Naive B cell (primary cell): ENCODE measurements at regions not wholly inside any gene's neighbourhood (a gene's known extent, or its start where the extent isn't known, plus 50 kb on each side); places are given as distances from the start of the nearest gene placed in this dataset.

Experiments used
- ATAC-seq, 2 donors: fragments of 150-1000 bp; cut with Tn5 transposase; 2 replicates each; pipeline ENCODE4 v1.10.0; 2021; ENCODE audit warnings: low read depth in 2 of 2, mild to moderate bottlenecking in 2 of 2, moderate library complexity in 2 of 2
- DNase-seq: peaks from one replicate; pipeline ENCODE4 v3.0.0; 2022
- H3K27ac Mint-ChIP-seq, 6 donors: one replicate each; pipeline ENCODE4 v1.8.0; 2020 to 2022; ENCODE audit warnings: mild to moderate bottlenecking in 6 of 6, mixed read lengths in 6 of 6, moderate library complexity in 5 of 6, inconsistent platforms in 2 of 6
- H3K27me3 Mint-ChIP-seq, 3 donors: one replicate each; pipeline ENCODE4 v1.8.0; 2021 to 2022; ENCODE audit warnings: mixed read lengths in 3 of 3, mild to moderate bottlenecking in 1 of 3
- H3K36me3 Mint-ChIP-seq, 2 donors: one replicate each; pipeline ENCODE4 v1.8.0; 2020 to 2022; ENCODE audit warnings: mixed read lengths in 2 of 2, inconsistent platforms in 1 of 2, mild to moderate bottlenecking in 1 of 2
- H3K4me1 Mint-ChIP-seq, 3 donors: one replicate each; pipeline ENCODE4 v1.8.0; 2020 to 2022; ENCODE audit warnings: mixed read lengths in 3 of 3, inconsistent platforms in 1 of 3, mild to moderate bottlenecking in 1 of 3, moderate library complexity in 1 of 3
- H3K4me3 Mint-ChIP-seq, 8 donors: one replicate each; pipeline ENCODE4 v1.8.0; 2020 to 2022; ENCODE audit warnings: mild to moderate bottlenecking in 8 of 8, mixed read lengths in 8 of 8, moderate library complexity in 8 of 8, inconsistent platforms in 2 of 8
- H3K9me3 Mint-ChIP-seq, 7 donors: one replicate each; pipeline ENCODE4 v1.8.0; 2020 to 2022; ENCODE audit warnings: mixed read lengths in 7 of 7, mild to moderate bottlenecking in 5 of 7, inconsistent platforms in 2 of 7, moderate library complexity in 1 of 7

DNA sequence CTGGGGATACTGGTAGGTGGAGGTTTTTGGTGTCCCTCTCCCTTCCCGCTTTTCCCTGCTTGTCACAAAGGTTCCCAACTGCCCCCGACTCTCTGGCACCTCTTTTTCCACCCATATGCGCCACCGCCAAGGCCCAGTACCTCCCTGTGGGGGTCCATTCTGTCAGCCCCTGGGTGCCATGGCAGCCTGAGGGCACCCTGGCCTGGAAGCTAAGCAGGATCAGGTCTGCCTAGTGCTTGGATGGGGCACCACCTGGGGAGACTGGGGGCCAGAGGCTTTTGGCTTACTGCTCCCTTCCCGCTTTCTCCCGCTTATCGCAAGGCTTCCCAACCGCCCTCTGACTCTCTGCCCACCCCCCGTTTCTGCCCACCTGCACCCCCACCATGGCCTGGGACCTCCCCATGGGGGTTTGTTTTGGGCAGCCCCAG lies 2286.4 kb downstream of the TP53TG3F start:
- H3K9me3 Mint-ChIP-seq = peaks cover 40 to 46% (median 43%) of the 10 kb centered on the region in 7 donors
- DNase-seq = no peak
- H3K4me3 Mint-ChIP-seq = no peak overlapping the region
- H3K36me3 Mint-ChIP-seq = peaks cover 0 to 26% of the 10 kb centered on the region in 2 donors
- ATAC-seq = no peak
- no peak overlapping the region for H3K27ac Mint-ChIP-seq
- no peaks in the 10 kb centered on the region for H3K27me3 Mint-ChIP-seq
- no peaks in the 10 kb centered on the region for H3K4me1 Mint-ChIP-seq

- Mint-ChIP-seq H3K4me1 (no peaks in the 10 kb centered on the region), H3K36me3 (peaks cover 0 to 20% of the 10 kb centered on the region in 2 donors), H3K9me3 (peaks cover 35 to 40% (median 38%) of the 10 kb centered on the region in 7 donors), H3K4me3 (no peak overlapping the region), H3K27me3 (no peaks in the 10 kb centered on the region), H3K27ac (no peak overlapping the region)
- DNase-seq = no peak
- no peak for ATAC-seq
Measured at GRCh38 chr16:35746281-35746962, 2287.0 kb downstream of the TP53TG3F start.

GRCh38 chr16:35746963-35747657 lies 2287.7 kb downstream of the TP53TG3F start:
- Mint-ChIP-seq H3K36me3 (peaks cover 0 to 22% of the 10 kb centered on the region in 2 donors), H3K9me3 (peaks cover 30 to 36% (median 31%) of the 10 kb centered on the region in 7 donors)

GRCh38 chr16:35747658-35748455 lies 2288.4 kb downstream of the TP53TG3F start:
- peaks cover 23 to 35% (median 27%) of the 10 kb centered on the region in 7 donors for H3K9me3 Mint-ChIP-seq
- DNase-seq (no peak), ATAC-seq (no peak)
- H3K4me1 Mint-ChIP-seq = peaks cover 0 to 6% (median 0%) of the 10 kb centered on the region in 3 donors
- no peak overlapping the region for H3K27ac Mint-ChIP-seq
- no peak overlapping the region for H3K4me3 Mint-ChIP-seq
- H3K36me3 Mint-ChIP-seq = peaks cover 0 to 22% of the 10 kb centered on the region in 2 donors
- no peaks in the 10 kb centered on the region for H3K27me3 Mint-ChIP-seq

More at GRCh38 chr16:35746963-35747657, 2287.7 kb downstream of the TP53TG3F start:
- H3K27me3 Mint-ChIP-seq = no peaks in the 10 kb centered on the region
- DNase-seq (no peak), ATAC-seq (no peak)
- H3K4me3 Mint-ChIP-seq = no peak overlapping the region
- no peak overlapping the region for H3K27ac Mint-ChIP-seq
- no peaks in the 10 kb centered on the region for H3K4me1 Mint-ChIP-seq

DNA sequence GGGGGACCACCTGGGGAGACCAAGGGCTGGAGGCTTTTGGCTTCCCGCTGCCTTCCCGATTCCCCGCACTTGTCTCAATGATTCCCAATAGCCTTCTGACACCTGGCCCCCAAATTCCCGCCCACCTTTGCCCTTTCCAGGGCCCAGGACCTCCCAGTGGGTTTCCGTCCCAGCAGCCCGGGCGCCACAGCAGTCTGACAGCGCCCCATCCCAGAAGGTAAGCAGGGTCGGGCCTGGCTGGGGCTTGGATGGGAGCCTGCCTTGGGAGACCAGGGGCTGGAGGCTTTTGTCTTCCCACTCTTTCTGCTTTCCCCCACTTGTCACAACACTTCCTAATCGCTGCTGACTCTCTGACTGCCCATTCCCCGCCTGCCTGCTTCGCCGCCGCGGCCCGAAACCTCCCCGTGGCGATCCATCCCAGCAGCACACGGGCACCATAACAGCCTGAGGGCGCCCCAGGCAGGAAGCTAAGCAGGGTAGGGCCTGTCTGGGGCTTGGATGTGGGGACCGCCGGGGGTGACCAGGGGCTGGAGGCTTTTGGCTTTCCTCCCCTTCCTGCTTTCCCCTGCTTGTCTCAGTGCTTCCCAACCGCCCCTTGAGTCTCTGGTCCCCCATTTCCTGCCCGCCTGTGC lies 2289.3 kb downstream of the TP53TG3F start:
- ATAC-seq (no peak), DNase-seq (no peak)
- H3K36me3 Mint-ChIP-seq = peaks cover 0 to 30% of the 10 kb centered on the region in 2 donors
- H3K27me3 Mint-ChIP-seq = no peaks in the 10 kb centered on the region
- H3K27ac Mint-ChIP-seq = no peak overlapping the region
- peaks cover 0 to 11% (median 0%) of the 10 kb centered on the region in 3 donors for H3K4me1 Mint-ChIP-seq
- no peak overlapping the region for H3K4me3 Mint-ChIP-seq
- peaks cover 19 to 40% (median 29%) of the 10 kb centered on the region in 7 donors for H3K9me3 Mint-ChIP-seq

GRCh38 chr16:35749253-35750141 lies 2290.1 kb downstream of the TP53TG3F start:
- H3K36me3 Mint-ChIP-seq = peaks cover 0 to 32% of the 10 kb centered on the region in 2 donors
- DNase-seq = no peak
- no peak overlapping the region for H3K27ac Mint-ChIP-seq
- H3K4me3 Mint-ChIP-seq = no peak overlapping the region
- peaks cover 0 to 11% (median 0%) of the 10 kb centered on the region in 3 donors for H3K4me1 Mint-ChIP-seq
- no peaks in the 10 kb centered on the region for H3K27me3 Mint-ChIP-seq
- H3K9me3 Mint-ChIP-seq = peaks cover 11 to 32% (median 22%) of the 10 kb centered on the region in 7 donors
- no peak for ATAC-seq

- H3K36me3 Mint-ChIP-seq = peaks cover 0 to 40% of the 10 kb centered on the region in 2 donors
- peaks cover 0 to 11% (median 0%) of the 10 kb centered on the region in 3 donors for H3K4me1 Mint-ChIP-seq
- H3K9me3 Mint-ChIP-seq = peaks cover 7 to 29% (median 17%) of the 10 kb centered on the region in 7 donors
- ATAC-seq = no peak
- H3K27me3 Mint-ChIP-seq = no peaks in the 10 kb centered on the region
- H3K4me3 Mint-ChIP-seq = no peak overlapping the region
- no peak for DNase-seq
- H3K27ac Mint-ChIP-seq = peak overlapping the region in 1 of 6 donors; percentile 74
Measured at GRCh38 chr16:35750157-35750689, 2290.8 kb downstream of the TP53TG3F start.

GRCh38 chr16:35750701-35751104 lies 2291.3 kb downstream of the TP53TG3F start:
- H3K4me1 Mint-ChIP-seq = peaks cover 0 to 11% (median 0%) of the 10 kb centered on the region in 3 donors
- H3K36me3 Mint-ChIP-seq = peaks cover 0 to 40% of the 10 kb centered on the region in 2 donors
- H3K27ac Mint-ChIP-seq = peak overlapping the region in 1 of 6 donors; percentile 47
- ATAC-seq (no peak), DNase-seq (no peak)
- peaks cover 5 to 27% (median 17%) of the 10 kb centered on the region in 7 donors for H3K9me3 Mint-ChIP-seq
- no peak overlapping the region for H3K4me3 Mint-ChIP-seq
- H3K27me3 Mint-ChIP-seq = no peaks in the 10 kb centered on the region

- no peaks in the 10 kb centered on the region for H3K27me3 Mint-ChIP-seq
- peaks cover 5 to 27% (median 17%) of the 10 kb centered on the region in 7 donors for H3K9me3 Mint-ChIP-seq
- ATAC-seq (no peak), DNase-seq (no peak)
- H3K4me1 Mint-ChIP-seq = peaks cover 0 to 11% (median 0%) of the 10 kb centered on the region in 3 donors
- H3K27ac Mint-ChIP-seq = no peak overlapping the region
- H3K36me3 Mint-ChIP-seq = peaks cover 0 to 40% of the 10 kb centered on the region in 2 donors
- H3K4me3 Mint-ChIP-seq = no peak overlapping the region
Measured at GRCh38 chr16:35751191-35751941, 2292.0 kb downstream of the TP53TG3F start.

DNA sequence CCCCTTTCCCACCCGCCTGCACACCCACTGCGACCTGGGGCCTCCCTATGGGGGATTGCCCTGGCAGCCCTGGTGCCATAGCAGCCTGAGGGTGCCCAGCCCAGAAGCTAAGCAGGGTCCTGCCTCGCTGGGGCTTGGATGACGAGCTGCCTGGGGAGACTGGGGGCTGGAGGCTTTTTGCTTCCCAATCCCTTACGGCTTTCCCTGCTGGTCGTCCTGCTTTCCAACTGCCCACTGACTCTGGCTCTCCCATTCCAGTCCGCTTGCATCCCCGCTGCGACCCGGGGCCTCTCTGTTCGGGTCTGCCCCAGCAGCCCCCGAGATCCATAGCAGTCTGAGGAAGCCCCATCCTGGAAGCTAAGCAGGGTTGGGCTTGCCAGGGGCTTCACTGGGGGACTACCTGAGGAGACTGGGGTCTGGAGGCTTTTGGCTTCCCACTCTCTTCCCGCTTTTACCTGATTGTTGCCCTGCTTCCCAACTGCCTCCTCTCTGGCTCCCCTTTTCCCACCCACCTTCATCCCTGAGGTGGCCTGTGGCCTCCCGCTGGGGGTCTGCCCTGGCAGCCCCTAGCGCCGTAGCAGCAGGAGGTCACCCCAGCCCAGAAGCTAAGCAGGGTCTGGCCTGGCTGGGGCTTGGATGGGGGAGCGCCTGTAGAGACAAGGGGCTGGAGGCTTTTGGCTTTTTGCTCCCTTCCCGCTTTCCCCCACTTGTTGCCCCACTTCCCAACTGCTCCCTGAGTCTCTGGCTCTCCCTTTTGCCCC lies 2292.8 kb downstream of the TP53TG3F start:
- no peak for DNase-seq
- no peak for ATAC-seq
- Mint-ChIP-seq H3K4me3 (no peak overlapping the region), H3K36me3 (peaks cover 0 to 36% of the 10 kb centered on the region in 2 donors), H3K9me3 (peaks cover 10 to 23% (median 17%) of the 10 kb centered on the region in 7 donors), H3K4me1 (peaks cover 0 to 11% (median 0%) of the 10 kb centered on the region in 3 donors), H3K27me3 (no peaks in the 10 kb centered on the region), H3K27ac (no peak overlapping the region)
